Kidney epithelial cell (primary cell): ENCODE measurements at regions not wholly inside any gene's neighbourhood (a gene's known extent, or its start where the extent isn't known, plus 50 kb on each side); places are given as distances from the start of the nearest gene placed in this dataset.

Experiments used
- DNase-seq: peaks from one replicate; pipeline ENCODE4 v3.0.0-alpha.2; 2010; ENCODE audit warnings: low read depth
- H3K27me3 ChIP-seq: 2 replicates; pipeline ENCODE4 v1.6.0; 2011; ENCODE audit warnings: low read length; ENCODE audit not compliant: control insufficient read depth, insufficient read depth
- H3K36me3 ChIP-seq: 2 replicates; pipeline ENCODE4 v1.5.1; 2011; ENCODE audit warnings: low read length; ENCODE audit not compliant: control insufficient read depth, insufficient read depth
- H3K4me3 ChIP-seq: 2 replicates; pipeline ENCODE4 v1.5.1; 2011; ENCODE audit warnings: low read depth, mild to moderate bottlenecking, control low read depth, low read length
- CTCF ChIP-seq: IDR thresholded peaks from 2 replicates; pipeline ENCODE4 v1.5.1; 2011; ENCODE audit warnings: mild to moderate bottlenecking, moderate library complexity, low read length, control low read depth, inconsistent platforms; ENCODE audit not compliant: insufficient read depth, poor library complexity, severe bottlenecking

- TF ChIP-seq CTCF: no peak
- Histone ChIP-seq H3K27me3 (no peaks in the 10 kb centered on the region), H3K4me3 (no peak overlapping the region), H3K36me3 (no peaks in the 10 kb centered on the region)
- DNase-seq: no peak
Observed at GRCh38 chr6:148054219-148054618, 288.4 kb upstream of the SASH1 start.

GRCh38 chr6:148055419-148055818 is 287.2 kb upstream of the SASH1 start:
- no peak overlapping the region for H3K4me3 ChIP-seq
- TF ChIP-seq CTCF: no peak
- H3K36me3 ChIP-seq: no peaks in the 10 kb centered on the region
- DNase-seq: no peak
- H3K27me3 ChIP-seq: no peaks in the 10 kb centered on the region

GRCh38 chr6:148059869-148060268 is 282.8 kb upstream of the SASH1 start:
- Histone ChIP-seq H3K27me3 (no peaks in the 10 kb centered on the region), H3K36me3 (no peaks in the 10 kb centered on the region), H3K4me3 (no peak overlapping the region)
- no peak for DNase-seq
- no peak for TF ChIP-seq CTCF

GRCh38 chr6:148064406-148065134 is 278.1 kb upstream of the SASH1 start:
- Histone ChIP-seq H3K36me3 (no peaks in the 10 kb centered on the region), H3K4me3 (no peak overlapping the region), H3K27me3 (no peaks in the 10 kb centered on the region)
- DNase-seq: peak; percentile 14
- TF ChIP-seq CTCF: no peak

DNA sequence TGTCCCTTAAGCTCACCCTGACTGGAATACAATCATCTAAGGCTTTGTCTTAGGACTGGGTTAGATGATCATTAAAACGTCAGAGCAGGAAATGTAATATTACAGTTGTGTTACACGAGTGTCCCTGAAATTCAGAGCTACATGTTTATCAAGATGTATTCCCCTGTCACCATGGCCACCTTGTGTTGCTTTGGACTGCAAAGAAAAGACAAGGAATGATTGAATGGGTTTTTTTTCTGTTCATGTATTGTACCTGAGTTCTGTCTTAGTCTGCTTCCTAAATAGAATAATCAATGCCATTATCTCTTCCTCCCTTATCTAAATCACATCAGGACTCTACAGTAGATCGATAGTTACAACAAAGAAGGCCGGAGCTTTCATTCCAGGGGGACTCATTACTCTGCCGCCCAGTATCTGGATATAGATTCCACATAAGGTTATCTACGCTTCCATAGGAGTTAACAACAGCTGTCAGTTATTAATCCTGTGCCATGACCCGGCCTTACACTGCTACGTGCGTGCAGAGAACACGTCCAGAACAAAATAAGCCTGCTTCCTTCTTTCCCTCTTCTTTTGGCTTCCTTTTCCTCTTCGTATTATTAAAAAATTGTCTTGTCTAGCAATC is 274.1 kb upstream of the SASH1 start:
- Histone ChIP-seq H3K27me3 (no peaks in the 10 kb centered on the region), H3K4me3 (no peak overlapping the region), H3K36me3 (no peaks in the 10 kb centered on the region)
- DNase-seq: no peak
- TF ChIP-seq CTCF: no peak

DNA sequence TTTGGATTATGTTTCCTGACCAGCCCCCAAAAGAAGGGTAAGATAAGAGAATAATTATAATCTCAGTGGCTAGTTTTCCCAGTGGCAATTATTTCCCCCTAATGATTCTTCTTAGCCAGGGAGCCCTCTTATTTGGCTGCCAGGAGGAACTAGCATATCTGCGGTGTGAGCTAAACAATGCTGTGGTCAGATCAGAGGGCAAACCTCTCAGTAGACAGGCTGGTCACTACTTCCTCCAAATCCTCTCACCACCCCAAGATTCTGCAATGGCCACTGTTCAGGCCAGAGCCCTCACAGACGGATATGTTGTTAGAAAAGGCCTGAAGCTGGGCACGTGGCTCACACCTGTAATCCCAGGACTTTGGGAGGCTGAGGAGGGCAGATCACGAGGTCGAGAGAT is 273.4 kb upstream of the SASH1 start:
- Histone ChIP-seq H3K27me3 (no peaks in the 10 kb centered on the region), H3K4me3 (no peak overlapping the region), H3K36me3 (no peaks in the 10 kb centered on the region)
- TF ChIP-seq CTCF: no peak
- no peak for DNase-seq
